HEK293 (cell line): ENCODE measurements at regions not wholly inside any gene's neighbourhood (a gene's known extent, or its start where the extent isn't known, plus 50 kb on each side); places are given as distances from the start of the nearest gene placed in this dataset.

Source experiments
- BCL11A ChIP-seq: fragments of 450-650 bp; formaldehyde crosslinking; IDR thresholded peaks from 2 replicates; pipeline ENCODE4 v1.5.1; 2016; ENCODE audit warnings: low read depth, missing biosample characterization, missing genetic modification characterization
- OVOL3 ChIP-seq: fragments of 450-650 bp; formaldehyde crosslinking; IDR thresholded peaks from 2 replicates; pipeline ENCODE4 v1.5.1; 2016; ENCODE audit warnings: missing biosample characterization, missing genetic modification characterization
- SP2 ChIP-seq: fragments of 450-650 bp; formaldehyde crosslinking; IDR thresholded peaks from 2 replicates; pipeline ENCODE4 v1.5.1; 2016; ENCODE audit warnings: missing biosample characterization, missing genetic modification characterization
- ZEB2 ChIP-seq: fragments of 450-650 bp; formaldehyde crosslinking; IDR thresholded peaks from 2 replicates; pipeline ENCODE4 v1.5.1; 2016; ENCODE audit warnings: missing biosample characterization, missing genetic modification characterization
- ZNF670 ChIP-seq: fragments of 450-650 bp; formaldehyde crosslinking; IDR thresholded peaks from 2 replicates; pipeline ENCODE4 v1.5.1; 2016; ENCODE audit warnings: missing biosample characterization, missing genetic modification characterization, low read depth
- TF ChIP-seq, protein P1 (sequence below): fragments of 450-650 bp; formaldehyde crosslinking; IDR thresholded peaks from 2 replicates; pipeline ENCODE4 v1.5.1; 2016; ENCODE audit warnings: missing biosample characterization, missing genetic modification characterization, low read depth
- TF ChIP-seq, protein P2 (sequence below): fragments of 450-650 bp; formaldehyde crosslinking; IDR thresholded peaks from 2 replicates; pipeline ENCODE4 v1.5.1; 2016; ENCODE audit warnings: missing biosample characterization, missing genetic modification characterization
- TF ChIP-seq, protein P3 (sequence below): fragments of 450-650 bp; formaldehyde crosslinking; IDR thresholded peaks from 2 replicates; pipeline ENCODE4 v1.5.1; 2016; ENCODE audit warnings: missing biosample characterization, missing genetic modification characterization
- TF ChIP-seq, protein P4 (sequence below): fragments of 450-650 bp; formaldehyde crosslinking; IDR thresholded peaks from 2 replicates; pipeline ENCODE4 v1.5.1; 2016; ENCODE audit warnings: missing biosample characterization, missing genetic modification characterization

DNA sequence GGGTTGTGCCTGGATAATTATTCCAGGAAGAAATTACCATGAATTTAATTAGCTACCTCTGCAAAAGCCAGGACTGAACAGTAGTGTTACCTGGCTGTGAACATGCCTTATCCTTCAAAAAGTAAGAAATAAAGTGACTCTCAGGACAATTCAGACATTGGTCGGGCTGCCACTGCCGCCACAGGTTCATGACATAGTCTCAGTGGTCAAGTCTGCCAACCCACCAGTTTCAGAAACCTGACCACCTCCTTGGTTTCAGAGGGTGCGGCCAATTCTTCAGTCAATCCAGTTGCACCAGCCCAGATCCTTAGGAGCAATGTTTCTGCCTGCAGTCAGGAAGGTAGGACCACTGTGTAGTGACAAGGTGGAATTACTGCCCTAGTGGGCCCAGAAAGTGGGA lies 593.1 kb upstream of the DAB2 start:
- TF ChIP-seq BCL11A (tag by site-specific recombination) (no peak), SP2 (tag by site-specific recombination) (no peak), ZNF670 (tag by site-specific recombination) (no peak), OVOL3 (tag by site-specific recombination) (no peak), ZEB2 (no peak)
- TF ChIP-seq, protein P1, sequence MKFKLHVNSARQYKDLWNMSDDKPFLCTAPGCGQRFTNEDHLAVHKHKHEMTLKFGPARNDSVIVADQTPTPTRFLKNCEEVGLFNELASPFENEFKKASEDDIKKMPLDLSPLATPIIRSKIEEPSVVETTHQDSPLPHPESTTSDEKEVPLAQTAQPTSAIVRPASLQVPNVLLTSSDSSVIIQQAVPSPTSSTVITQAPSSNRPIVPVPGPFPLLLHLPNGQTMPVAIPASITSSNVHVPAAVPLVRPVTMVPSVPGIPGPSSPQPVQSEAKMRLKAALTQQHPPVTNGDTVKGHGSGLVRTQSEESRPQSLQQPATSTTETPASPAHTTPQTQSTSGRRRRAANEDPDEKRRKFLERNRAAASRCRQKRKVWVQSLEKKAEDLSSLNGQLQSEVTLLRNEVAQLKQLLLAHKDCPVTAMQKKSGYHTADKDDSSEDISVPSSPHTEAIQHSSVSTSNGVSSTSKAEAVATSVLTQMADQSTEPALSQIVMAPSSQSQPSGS: no peak
- TF ChIP-seq, protein P2, sequence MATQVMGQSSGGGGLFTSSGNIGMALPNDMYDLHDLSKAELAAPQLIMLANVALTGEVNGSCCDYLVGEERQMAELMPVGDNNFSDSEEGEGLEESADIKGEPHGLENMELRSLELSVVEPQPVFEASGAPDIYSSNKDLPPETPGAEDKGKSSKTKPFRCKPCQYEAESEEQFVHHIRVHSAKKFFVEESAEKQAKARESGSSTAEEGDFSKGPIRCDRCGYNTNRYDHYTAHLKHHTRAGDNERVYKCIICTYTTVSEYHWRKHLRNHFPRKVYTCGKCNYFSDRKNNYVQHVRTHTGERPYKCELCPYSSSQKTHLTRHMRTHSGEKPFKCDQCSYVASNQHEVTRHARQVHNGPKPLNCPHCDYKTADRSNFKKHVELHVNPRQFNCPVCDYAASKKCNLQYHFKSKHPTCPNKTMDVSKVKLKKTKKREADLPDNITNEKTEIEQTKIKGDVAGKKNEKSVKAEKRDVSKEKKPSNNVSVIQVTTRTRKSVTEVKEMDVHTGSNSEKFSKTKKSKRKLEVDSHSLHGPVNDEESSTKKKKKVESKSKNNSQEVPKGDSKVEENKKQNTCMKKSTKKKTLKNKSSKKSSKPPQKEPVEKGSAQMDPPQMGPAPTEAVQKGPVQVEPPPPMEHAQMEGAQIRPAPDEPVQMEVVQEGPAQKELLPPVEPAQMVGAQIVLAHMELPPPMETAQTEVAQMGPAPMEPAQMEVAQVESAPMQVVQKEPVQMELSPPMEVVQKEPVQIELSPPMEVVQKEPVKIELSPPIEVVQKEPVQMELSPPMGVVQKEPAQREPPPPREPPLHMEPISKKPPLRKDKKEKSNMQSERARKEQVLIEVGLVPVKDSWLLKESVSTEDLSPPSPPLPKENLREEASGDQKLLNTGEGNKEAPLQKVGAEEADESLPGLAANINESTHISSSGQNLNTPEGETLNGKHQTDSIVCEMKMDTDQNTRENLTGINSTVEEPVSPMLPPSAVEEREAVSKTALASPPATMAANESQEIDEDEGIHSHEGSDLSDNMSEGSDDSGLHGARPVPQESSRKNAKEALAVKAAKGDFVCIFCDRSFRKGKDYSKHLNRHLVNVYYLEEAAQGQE (tag by site-specific recombination): no peak
- TF ChIP-seq, protein P3, sequence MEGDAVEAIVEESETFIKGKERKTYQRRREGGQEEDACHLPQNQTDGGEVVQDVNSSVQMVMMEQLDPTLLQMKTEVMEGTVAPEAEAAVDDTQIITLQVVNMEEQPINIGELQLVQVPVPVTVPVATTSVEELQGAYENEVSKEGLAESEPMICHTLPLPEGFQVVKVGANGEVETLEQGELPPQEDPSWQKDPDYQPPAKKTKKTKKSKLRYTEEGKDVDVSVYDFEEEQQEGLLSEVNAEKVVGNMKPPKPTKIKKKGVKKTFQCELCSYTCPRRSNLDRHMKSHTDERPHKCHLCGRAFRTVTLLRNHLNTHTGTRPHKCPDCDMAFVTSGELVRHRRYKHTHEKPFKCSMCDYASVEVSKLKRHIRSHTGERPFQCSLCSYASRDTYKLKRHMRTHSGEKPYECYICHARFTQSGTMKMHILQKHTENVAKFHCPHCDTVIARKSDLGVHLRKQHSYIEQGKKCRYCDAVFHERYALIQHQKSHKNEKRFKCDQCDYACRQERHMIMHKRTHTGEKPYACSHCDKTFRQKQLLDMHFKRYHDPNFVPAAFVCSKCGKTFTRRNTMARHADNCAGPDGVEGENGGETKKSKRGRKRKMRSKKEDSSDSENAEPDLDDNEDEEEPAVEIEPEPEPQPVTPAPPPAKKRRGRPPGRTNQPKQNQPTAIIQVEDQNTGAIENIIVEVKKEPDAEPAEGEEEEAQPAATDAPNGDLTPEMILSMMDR: no peak
- TF ChIP-seq, protein P4, sequence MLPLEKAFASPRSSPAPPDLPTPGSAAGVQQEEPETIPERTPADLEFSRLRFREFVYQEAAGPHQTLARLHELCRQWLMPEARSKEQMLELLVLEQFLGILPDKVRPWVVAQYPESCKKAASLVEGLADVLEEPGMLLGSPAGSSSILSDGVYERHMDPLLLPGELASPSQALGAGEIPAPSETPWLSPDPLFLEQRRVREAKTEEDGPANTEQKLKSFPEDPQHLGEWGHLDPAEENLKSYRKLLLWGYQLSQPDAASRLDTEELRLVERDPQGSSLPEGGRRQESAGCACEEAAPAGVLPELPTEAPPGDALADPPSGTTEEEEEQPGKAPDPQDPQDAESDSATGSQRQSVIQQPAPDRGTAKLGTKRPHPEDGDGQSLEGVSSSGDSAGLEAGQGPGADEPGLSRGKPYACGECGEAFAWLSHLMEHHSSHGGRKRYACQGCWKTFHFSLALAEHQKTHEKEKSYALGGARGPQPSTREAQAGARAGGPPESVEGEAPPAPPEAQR: no peak
